Neural cell (in vitro differentiated cells): ENCODE measurements at regions not wholly inside any gene's neighbourhood (a gene's known extent, or its start where the extent isn't known, plus 50 kb on each side); places are given as distances from the start of the nearest gene placed in this dataset.

Source experiments
- RAD21 ChIP-seq: fragments of 450-650 bp; conservative IDR thresholded peaks from 2 replicates; pipeline ENCODE4 v1.6.1; 2014; ENCODE audit warnings: antibody characterized with exemption, mild to moderate bottlenecking, moderate library complexity
- TF ChIP-seq, protein P1 (sequence below): fragments of 450-650 bp; IDR thresholded peaks from 2 replicates; pipeline ENCODE4 v1.5.1; 2014; ENCODE audit warnings: antibody characterized with exemption, mild to moderate bottlenecking, moderate library complexity; ENCODE audit not compliant: poor library complexity, severe bottlenecking

DNA sequence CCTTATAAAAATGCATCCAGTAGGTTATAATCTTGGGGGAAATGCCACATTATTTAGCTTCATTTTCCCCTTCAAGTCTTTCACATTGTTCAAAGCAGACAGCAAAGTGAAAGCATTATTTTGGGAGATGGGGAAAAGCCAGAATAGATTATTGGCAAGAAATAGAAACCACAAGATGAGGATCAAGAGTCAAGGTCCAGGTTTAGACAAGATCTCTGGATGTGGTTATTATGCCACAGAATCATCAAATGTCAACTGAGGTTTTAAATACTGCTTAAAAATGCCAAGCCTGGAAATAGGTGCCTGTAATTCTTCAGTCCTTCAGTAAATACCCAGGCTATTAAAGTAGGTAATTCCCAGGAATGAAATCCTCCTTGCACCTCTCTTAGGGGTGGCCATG is 65.1 kb upstream of the ALOX12 start:
- TF ChIP-seq, protein P1, sequence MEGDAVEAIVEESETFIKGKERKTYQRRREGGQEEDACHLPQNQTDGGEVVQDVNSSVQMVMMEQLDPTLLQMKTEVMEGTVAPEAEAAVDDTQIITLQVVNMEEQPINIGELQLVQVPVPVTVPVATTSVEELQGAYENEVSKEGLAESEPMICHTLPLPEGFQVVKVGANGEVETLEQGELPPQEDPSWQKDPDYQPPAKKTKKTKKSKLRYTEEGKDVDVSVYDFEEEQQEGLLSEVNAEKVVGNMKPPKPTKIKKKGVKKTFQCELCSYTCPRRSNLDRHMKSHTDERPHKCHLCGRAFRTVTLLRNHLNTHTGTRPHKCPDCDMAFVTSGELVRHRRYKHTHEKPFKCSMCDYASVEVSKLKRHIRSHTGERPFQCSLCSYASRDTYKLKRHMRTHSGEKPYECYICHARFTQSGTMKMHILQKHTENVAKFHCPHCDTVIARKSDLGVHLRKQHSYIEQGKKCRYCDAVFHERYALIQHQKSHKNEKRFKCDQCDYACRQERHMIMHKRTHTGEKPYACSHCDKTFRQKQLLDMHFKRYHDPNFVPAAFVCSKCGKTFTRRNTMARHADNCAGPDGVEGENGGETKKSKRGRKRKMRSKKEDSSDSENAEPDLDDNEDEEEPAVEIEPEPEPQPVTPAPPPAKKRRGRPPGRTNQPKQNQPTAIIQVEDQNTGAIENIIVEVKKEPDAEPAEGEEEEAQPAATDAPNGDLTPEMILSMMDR: no peak
- TF ChIP-seq RAD21: no peak
